ENCODE measurements at regions not wholly inside any gene's neighbourhood (a gene's known extent, or its start where the extent isn't known, plus 50 kb on each side); places are given as distances from the start of the nearest gene placed in this dataset.

GRCh38 chr2:12032975-12033374 lies 286.5 kb downstream of the LPIN1 start:
- DNase-seq: no peak

- DNase-seq: no peak
These were observed 287.1 kb downstream of the LPIN1 start for GRCh38 chr2:12033494-12033893.

DNA sequence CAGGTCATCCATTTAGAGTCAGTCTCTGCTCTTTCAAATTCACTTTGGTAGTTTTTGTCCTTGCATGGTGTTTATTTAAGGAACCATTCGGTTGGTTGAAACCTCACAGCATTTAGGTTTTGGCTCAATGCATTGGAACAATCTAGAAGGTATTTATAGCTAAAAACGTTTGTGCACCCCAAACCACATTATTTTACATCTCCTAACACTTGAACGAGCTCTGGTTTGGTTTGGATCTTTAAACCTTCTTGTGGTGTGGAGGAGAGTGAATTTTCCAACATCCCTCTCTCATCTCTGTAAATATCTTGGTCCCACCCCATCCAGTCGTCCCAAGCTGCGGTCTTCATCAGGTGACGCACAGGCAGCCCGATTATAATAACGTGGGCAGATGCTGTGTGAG lies 287.9 kb downstream of the LPIN1 start:
- DNase-seq: no peak

DNA sequence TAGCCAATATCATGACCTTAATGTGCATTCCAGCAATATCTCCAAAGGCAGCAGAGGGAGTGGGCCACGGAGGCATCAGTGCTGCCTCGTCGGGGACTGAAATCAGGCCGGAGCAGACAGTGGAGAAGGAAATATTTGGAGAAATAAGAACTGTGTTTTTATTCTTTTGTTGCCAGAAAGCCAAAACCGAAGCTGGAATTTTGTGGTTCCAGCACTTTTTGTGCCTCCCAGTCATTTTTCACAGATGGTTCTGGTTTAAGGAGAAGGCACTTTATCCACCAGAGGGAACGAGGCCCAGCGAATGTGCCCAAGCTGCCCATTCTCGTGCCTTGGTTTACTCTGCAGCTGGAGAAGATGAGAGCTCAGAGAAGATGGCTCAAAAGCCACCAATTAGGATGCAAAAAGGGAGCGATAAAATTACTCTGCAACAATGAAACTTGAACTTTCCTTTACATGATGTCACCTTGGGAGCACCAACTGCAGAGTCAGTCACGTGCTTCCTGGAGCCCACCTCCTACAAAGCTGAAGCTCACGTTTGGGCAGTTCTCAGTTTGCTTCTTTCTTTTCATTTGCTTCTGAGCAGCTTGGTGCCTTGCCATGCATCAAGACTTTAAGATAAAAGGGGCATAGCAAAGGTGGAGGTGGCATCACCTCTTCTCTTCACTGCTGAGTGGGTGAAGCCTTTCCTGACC lies 288.7 kb downstream of the LPIN1 start:
- no peak for DNase-seq

DNA sequence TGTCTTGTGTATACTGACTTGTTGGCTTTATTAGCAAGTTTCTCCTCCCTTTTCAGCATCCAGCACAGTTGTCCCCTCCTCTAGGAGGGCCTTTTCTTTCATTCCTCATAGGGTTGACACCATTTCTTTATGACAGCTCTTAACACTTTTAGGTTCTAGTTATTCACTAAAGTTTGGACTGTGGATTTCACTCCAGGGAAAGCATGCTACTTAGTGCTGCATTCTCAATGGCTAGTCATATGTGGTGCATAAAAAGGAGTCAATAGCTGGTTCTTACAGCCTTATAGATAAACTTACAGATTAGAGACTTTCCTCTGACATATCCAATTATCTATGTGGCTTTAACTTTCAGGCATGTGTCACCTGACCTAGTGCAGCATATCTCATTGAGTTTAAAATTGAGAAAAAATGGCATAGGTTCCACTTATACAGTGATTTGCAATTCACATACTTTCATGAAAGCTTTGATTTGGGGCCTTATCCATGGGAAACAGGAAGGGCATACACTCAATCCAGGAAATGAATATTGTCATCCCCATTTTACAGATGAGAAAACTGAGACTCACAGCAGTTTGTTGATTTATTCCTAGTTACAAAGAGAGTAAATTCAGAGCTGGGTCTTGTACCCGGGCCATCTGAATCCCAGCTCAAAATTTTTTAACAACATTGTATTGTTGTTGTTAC lies 289.7 kb downstream of the LPIN1 start:
- no peak for DNase-seq

GRCh38 chr2:12036640-12036983 lies 290.2 kb downstream of the LPIN1 start:
- no peak for DNase-seq

- DNase-seq: no peak
These were observed 290.9 kb downstream of the LPIN1 start for GRCh38 chr2:12037301-12037700.

- no peak for DNase-seq
These were observed 294.8 kb downstream of the LPIN1 start for GRCh38 chr2:12041236-12041635.

DNA sequence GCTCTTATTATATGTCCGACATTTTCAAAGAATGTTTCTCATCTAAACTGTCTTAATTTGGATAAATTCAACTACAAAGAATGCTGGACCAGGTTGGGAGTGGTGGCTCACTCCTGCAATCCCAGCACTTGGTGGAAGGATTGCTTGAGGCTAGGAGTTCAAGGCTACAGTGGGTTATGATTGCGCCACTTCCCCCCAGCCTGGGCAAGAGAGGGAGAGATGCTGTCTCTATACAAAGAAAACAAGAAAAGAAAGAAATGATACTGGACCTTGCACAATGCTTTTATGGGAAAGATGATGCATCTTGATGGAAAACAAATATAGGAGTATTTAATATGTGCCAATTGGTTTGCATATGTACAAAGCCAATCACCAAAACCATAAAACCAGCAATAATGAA lies 296.7 kb downstream of the LPIN1 start:
- DNase-seq: no peak

DNA sequence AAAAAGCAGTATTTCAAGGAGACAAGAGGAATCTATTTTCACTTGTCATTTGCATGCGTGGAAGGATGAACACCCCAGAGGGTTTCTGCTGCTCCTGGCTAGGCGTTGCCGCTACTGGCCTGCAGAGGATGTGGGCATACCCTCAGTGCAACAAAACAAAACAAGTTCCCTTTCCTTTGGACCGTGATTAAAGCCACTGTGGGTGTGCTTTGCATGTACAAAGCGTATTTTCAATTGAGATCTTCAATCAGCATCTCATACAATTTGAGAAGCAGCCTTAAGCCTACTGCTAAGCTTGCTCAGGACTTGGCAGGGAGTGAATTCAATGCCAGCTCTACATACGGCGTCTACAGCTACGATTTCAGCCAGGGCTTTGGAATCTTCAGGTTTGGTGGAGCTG lies 298.4 kb downstream of the LPIN1 start:
- DNase-seq: peak in 2 of 5 donors; percentile 12 to 59

DNA sequence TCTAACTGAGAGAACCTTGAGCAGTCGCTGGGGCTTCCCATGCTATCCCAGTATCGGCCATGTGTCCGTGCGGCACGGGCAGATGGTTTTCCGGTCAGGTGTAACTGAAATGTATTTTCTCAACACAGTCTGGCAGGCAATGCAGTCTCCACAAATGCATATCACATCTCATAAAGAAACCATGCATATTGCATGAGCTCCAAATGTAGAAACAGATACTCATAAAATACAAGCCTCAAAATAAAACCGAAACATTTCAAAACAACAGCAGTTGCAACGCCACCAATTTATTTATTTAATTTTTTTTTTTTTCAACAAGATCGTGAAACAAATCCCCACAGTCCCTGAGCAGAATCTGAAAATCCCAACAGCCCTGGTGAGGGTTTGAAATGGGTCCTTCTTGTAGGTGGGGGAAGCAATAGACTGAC lies 299.4 kb downstream of the LPIN1 start:
- no peak for DNase-seq

GRCh38 chr2:12046641-12047040 lies 300.2 kb downstream of the LPIN1 start:
- no peak for DNase-seq

- DNase-seq: no peak
These were observed 301.3 kb downstream of the LPIN1 start for GRCh38 chr2:12047761-12048160.

DNA sequence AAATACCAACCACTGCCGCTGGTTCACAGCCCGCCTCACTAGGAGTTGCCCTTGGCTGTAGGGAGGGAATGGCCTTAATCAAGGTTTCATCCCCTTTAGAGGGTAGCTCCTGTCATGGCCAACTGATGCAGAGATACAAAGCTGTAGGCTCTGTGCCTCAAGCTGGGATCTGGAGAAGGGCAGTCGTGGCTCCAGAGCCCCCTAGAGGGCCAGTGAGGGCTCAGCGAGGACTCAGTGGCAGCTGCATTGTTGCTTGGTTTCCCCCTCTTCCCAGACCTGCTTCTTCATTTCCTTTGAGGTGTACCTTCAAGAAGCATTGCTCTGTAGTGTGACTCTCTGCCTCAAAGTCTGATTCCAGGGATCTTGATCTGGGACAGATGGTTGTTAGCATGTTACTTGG lies 302.1 kb downstream of the LPIN1 start:
- DNase-seq: no peak

- no peak for DNase-seq
These were observed 304.0 kb downstream of the LPIN1 start for GRCh38 chr2:12050396-12050795.

DNA sequence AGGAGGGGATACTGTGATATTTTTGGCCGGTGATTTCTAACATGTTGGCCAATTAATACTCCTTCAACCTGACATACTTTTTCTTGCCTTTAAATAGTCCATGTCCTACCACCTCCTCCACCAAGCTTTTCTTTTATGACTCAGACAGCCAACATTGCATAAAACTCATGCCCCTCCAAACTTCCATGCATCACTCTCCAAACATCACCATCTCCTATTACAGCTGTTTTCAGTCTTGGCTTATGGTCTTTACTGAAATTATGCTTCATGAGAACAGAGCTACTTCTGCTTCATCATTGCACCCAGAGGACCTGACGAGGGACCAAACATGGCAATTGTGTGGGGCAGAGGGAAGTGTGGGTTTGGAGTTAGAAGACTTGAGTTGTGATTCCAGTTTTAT lies 305.4 kb downstream of the LPIN1 start:
- DNase-seq: no peak

- DNase-seq: no peak
These were observed 306.4 kb downstream of the LPIN1 start for GRCh38 chr2:12052796-12053195.

GRCh38 chr2:12054956-12055618 lies 308.7 kb downstream of the LPIN1 start:
- no peak for DNase-seq

DNA sequence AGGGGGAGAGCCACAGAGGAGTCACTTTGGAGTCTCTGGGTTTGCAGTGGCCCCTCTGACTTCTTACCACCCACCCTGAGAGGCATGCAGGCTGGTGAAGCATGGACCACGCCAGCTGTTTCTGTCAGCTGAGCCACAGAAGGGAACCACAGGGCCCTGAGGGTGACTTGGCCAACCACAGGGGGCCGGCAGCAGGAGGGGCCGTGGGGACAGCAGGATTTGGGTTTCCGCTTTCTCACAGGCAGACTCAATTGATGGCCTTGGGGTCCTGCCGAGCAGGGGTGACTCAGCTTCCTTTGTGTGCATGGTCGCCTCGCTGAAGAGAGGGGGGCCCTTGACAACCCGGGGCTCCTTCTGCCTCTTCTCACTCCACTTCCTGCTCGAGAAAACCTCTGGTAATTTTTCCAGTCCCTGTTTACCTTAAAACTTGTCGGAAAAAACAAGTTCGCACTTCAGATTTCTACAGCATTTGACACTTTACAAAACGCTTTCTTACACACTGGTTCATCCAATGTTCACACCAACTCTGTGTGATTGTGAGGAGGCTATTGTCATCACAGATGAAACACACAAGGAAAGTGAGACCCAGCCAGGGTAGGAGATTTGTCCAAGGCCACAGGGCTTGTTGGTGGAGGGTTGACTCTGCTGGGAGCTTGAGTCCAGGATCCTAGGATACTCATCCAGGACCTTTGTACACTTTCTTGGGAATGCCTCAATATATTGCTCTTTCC lies 311.2 kb downstream of the LPIN1 start:
- DNase-seq: no peak

- no peak for DNase-seq
These were observed 313.4 kb downstream of the LPIN1 start for GRCh38 chr2:12059616-12060441.

DNA sequence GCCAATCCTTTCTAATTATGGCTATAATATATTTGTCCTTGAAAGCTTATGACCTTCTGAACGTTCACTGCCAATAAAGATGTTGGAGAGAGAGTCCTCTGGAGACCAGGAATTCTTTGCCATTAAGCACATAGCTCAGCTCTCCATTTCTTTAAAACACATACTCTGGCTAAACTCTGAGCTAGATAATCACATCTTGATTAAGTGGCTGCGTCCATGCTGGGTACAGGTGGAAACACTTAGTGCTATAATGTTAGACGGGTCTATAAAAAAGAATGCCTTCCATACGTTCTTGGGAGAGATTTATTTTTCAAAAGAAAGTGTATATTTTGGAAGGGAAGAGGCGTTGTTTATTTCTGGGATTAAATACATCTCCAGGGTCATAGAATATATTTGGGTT lies 314.5 kb downstream of the LPIN1 start:
- DNase-seq: no peak

GRCh38 chr2:12061286-12062052 lies 315.0 kb downstream of the LPIN1 start:
- DNase-seq: no peak
